CD14-positive monocyte (primary cell): ENCODE measurements at regions not wholly inside any gene's neighbourhood (a gene's known extent, or its start where the extent isn't known, plus 50 kb on each side); places are given as distances from the start of the nearest gene placed in this dataset.

Experiments used
- DNase-seq, 3 donors: peaks; one replicate each; pipeline ENCODE4 v3.0.0-alpha.2; 2011 to 2022
- H2AFZ ChIP-seq: 2 replicates; pipeline ENCODE4 v1.6.0; 2012; ENCODE audit warnings: mild to moderate bottlenecking, low read depth, low read length, inconsistent platforms; ENCODE audit not compliant: insufficient read depth, poor library complexity, severe bottlenecking
- H3K27ac ChIP-seq, 2 donors: 1 replicate in 1 of 2; 2 replicates in 1 of 2; pipeline ENCODE4 v1.5.1; 2012 to 2013; ENCODE audit warnings: low read length in 2 of 2, control low read depth in 1 of 2, inconsistent platforms in 1 of 2, low read depth in 1 of 2, mild to moderate bottlenecking in 1 of 2
- H3K27me3 ChIP-seq, 2 donors: one replicate each; pipeline versions ENCODE4 v1.6.0 to v1.6.1; 2011 to 2013; ENCODE audit warnings: low read length in 2 of 2; ENCODE audit not compliant: control insufficient read depth in 2 of 2, insufficient read depth in 2 of 2
- H3K36me3 ChIP-seq, 2 donors: replicated peaks in 1 of 2; 1 replicate in 1 of 2; 2 replicates in 1 of 2; pipeline versions ENCODE4 v1.5.1 to v1.6.1; 2012 to 2013; ENCODE audit warnings: low read length in 2 of 2, control low read depth in 1 of 2, inconsistent platforms in 1 of 2, mild to moderate bottlenecking in 1 of 2; ENCODE audit not compliant: insufficient read depth in 2 of 2, control insufficient read depth in 1 of 2
- H3K4me1 ChIP-seq, 2 donors: 1 replicate in 1 of 2; 2 replicates in 1 of 2; pipeline versions ENCODE4 v1.5.1 to v1.6.1; 2012 to 2013; ENCODE audit warnings: low read length in 2 of 2, control low read depth in 1 of 2, inconsistent platforms in 1 of 2, mild to moderate bottlenecking in 1 of 2, moderate library complexity in 1 of 2; ENCODE audit not compliant: insufficient read depth in 2 of 2, control insufficient read depth in 1 of 2
- H3K4me2 ChIP-seq: replicated peaks from 2 replicates; pipeline ENCODE3; 2012; ENCODE audit warnings: low read length, moderate library complexity, mild to moderate bottlenecking; ENCODE audit not compliant: poor library complexity, severe bottlenecking; ENCODE audit errors: extremely low read depth
- H3K4me3 ChIP-seq, 3 experiments: fragments of 200-600 bp in 1 of 3; sonication (generic) in 1 of 3; replicated peaks in 1 of 3; 1 replicate in 2 of 3; 2 replicates in 1 of 3; pipeline ENCODE4 v1.5.1; 2011 to 2013; ENCODE audit warnings: low read length in 3 of 3, mild to moderate bottlenecking in 3 of 3, control low read depth in 2 of 3, low read depth in 2 of 3, inconsistent platforms in 1 of 3, moderate library complexity in 1 of 3
- H3K79me2 ChIP-seq: 2 replicates; pipeline ENCODE4 v1.6.0; 2012; ENCODE audit warnings: mild to moderate bottlenecking, control low read depth, inconsistent platforms, low read length, moderate library complexity; ENCODE audit not compliant: insufficient read depth
- H3K9ac ChIP-seq: 2 replicates; pipeline ENCODE4 v1.6.0; 2017; ENCODE audit warnings: low read length, mild to moderate bottlenecking; ENCODE audit not compliant: insufficient read depth, poor library complexity, severe bottlenecking
- H3K9me3 ChIP-seq, 2 donors: replicated peaks in 1 of 2; 1 replicate in 1 of 2; 2 replicates in 1 of 2; pipeline versions ENCODE4 v1.5.1 to v1.6.1; 2012 to 2013; ENCODE audit warnings: low read length in 2 of 2, control low read depth in 1 of 2; ENCODE audit not compliant: control insufficient read depth in 1 of 2, insufficient read depth in 1 of 2
- H4K20me1 ChIP-seq: 2 replicates; pipeline ENCODE4 v1.6.0; 2012; ENCODE audit warnings: mild to moderate bottlenecking, low read length, control low read depth, moderate library complexity; ENCODE audit not compliant: insufficient read depth
- H3K27ac Mint-ChIP-seq, 7 donors: one replicate each; pipeline ENCODE4 v1.8.0; 2020; ENCODE audit warnings: mild to moderate bottlenecking in 7 of 7, mixed read lengths in 7 of 7, moderate library complexity in 6 of 7, inconsistent platforms in 2 of 7
- H3K27me3 Mint-ChIP-seq, 3 donors: one replicate each; pipeline ENCODE4 v1.8.0; 2021 to 2022; ENCODE audit warnings: low read depth in 3 of 3, mild to moderate bottlenecking in 3 of 3, mixed read lengths in 3 of 3, moderate library complexity in 3 of 3, inconsistent platforms in 1 of 3
- H3K36me3 Mint-ChIP-seq, 2 donors: one replicate each; pipeline ENCODE4 v1.8.0; 2020; ENCODE audit warnings: mixed read lengths in 2 of 2, inconsistent platforms in 1 of 2, mild to moderate bottlenecking in 1 of 2
- H3K4me1 Mint-ChIP-seq: one replicate; pipeline ENCODE4 v1.8.0; 2020; ENCODE audit warnings: mild to moderate bottlenecking, mixed read lengths
- H3K4me3 Mint-ChIP-seq, 2 donors: one replicate each; pipeline ENCODE4 v1.8.0; 2020; ENCODE audit warnings: mild to moderate bottlenecking in 2 of 2, mixed read lengths in 2 of 2, moderate library complexity in 1 of 2
- H3K9me3 Mint-ChIP-seq, 7 donors: one replicate each; pipeline ENCODE4 v1.8.0; 2020 to 2022; ENCODE audit warnings: mixed read lengths in 7 of 7, mild to moderate bottlenecking in 6 of 7, moderate library complexity in 6 of 7, inconsistent platforms in 2 of 7
- WGBS: methylation state at CpG from one replicate; pipeline ENCODE4 v1.1.5; 2013; ENCODE audit warnings: missing lambda C conversion rate; ENCODE audit not compliant: insufficient coverage; 5-methylcytosine and 5-hydroxymethylcytosine counted together
- intact Hi-C, 2 donors: fragments of 100-400 bp; cut with micrococcal nuclease; formaldehyde crosslinking; loops; one replicate each; pipeline versions ENCODE4 v1.15.0 to v1.15.1; 2023
- TF ChIP-seq, protein P1 (sequence below): fragments of 200-600 bp; IDR thresholded peaks from one replicate; pipeline ENCODE4 v1.8.0; 2022; ENCODE audit warnings: antibody characterized with exemption, mild to moderate bottlenecking

DNA sequence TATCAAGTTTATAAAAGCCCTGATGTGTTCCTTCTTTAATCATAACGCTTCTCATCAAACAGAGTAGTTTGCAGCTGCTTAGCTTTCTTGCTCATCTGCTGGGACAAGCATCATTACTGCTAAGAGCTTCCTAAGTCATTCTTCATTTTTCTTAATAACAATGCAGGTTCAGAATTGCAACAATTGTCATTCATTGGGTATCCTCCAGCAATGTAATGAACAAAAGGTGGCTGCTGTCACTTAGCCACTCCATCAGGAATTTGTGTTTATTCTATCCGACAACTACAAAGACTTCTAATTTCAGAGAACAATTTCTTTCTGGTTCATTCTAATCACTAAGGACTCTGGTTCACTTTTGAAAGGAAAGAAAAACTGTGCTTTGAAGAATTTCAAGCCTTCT lies 836.7 kb upstream of the CDH10 start:
- Mint-ChIP-seq H3K36me3 (no peaks in the 10 kb centered on the region), H3K27ac (no peak overlapping the region), H3K27me3 (no peaks in the 10 kb centered on the region), H3K4me3 (no peak overlapping the region), H3K4me1 (no peaks in the 10 kb centered on the region), H3K9me3 (peaks cover 0 to 6% (median 0%) of the 10 kb centered on the region in 7 donors)
- H3K79me2 ChIP-seq: no peaks in the 10 kb centered on the region
- H3K4me3 ChIP-seq: no peak overlapping the region
- H3K9me3 ChIP-seq: no peaks in the 10 kb centered on the region
- no peak overlapping the region for H3K4me2 ChIP-seq
- DNase-seq: no peak
- no peak overlapping the region for H2AFZ ChIP-seq
- intact Hi-C loops: no loop called here
- no peak overlapping the region for H3K9ac ChIP-seq
- H3K27ac ChIP-seq: no peak overlapping the region
- WGBS: 100% methylated on average over 1 of the region's 2 CpGs
- H3K4me1 ChIP-seq: no peaks in the 10 kb centered on the region
- H3K36me3 ChIP-seq: no peaks in the 10 kb centered on the region
- TF ChIP-seq, protein P1, sequence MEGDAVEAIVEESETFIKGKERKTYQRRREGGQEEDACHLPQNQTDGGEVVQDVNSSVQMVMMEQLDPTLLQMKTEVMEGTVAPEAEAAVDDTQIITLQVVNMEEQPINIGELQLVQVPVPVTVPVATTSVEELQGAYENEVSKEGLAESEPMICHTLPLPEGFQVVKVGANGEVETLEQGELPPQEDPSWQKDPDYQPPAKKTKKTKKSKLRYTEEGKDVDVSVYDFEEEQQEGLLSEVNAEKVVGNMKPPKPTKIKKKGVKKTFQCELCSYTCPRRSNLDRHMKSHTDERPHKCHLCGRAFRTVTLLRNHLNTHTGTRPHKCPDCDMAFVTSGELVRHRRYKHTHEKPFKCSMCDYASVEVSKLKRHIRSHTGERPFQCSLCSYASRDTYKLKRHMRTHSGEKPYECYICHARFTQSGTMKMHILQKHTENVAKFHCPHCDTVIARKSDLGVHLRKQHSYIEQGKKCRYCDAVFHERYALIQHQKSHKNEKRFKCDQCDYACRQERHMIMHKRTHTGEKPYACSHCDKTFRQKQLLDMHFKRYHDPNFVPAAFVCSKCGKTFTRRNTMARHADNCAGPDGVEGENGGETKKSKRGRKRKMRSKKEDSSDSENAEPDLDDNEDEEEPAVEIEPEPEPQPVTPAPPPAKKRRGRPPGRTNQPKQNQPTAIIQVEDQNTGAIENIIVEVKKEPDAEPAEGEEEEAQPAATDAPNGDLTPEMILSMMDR: no peak
- no peaks in the 10 kb centered on the region for H4K20me1 ChIP-seq
- no peaks in the 10 kb centered on the region for H3K27me3 ChIP-seq

DNA sequence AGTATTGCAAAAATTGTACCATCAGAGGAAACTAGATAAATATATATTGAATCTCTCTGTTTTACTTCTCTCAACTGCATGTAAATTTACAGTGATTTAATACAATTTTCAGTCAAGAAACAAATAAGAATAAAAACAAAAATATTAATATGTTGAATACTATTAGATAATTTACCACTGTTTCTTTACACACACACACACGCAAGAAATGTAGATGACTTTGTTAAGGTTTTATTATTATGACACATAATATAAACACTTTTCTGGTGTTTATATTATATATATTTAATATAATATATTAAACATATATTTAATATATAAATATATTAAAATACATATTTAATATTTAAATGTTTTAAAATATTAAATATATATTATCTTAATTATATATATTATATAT lies 814.3 kb upstream of the CDH10 start:
- no peaks in the 10 kb centered on the region for H3K4me1 ChIP-seq
- no peak overlapping the region for H3K4me2 ChIP-seq
- no peaks in the 10 kb centered on the region for H3K36me3 Mint-ChIP-seq
- H3K27me3 Mint-ChIP-seq: peaks cover 0 to 2% (median 1%) of the 10 kb centered on the region in 3 donors
- no peaks in the 10 kb centered on the region for H3K4me1 Mint-ChIP-seq
- DNase-seq: no peak
- H3K9me3 Mint-ChIP-seq: peaks cover 0 to 8% (median 3%) of the 10 kb centered on the region in 7 donors
- intact Hi-C loops: no loop called here
- no peaks in the 10 kb centered on the region for H3K79me2 ChIP-seq
- H4K20me1 ChIP-seq: no peaks in the 10 kb centered on the region
- no CpG with 5 or more reads among the region's 1 CpG for WGBS
- no peak overlapping the region for H3K9ac ChIP-seq
- H3K27ac ChIP-seq: no peak overlapping the region
- no peak overlapping the region for H3K27ac Mint-ChIP-seq
- no peaks in the 10 kb centered on the region for H3K36me3 ChIP-seq
- no peak overlapping the region for H2AFZ ChIP-seq
- no peaks in the 10 kb centered on the region for H3K27me3 ChIP-seq
- peaks cover 0 to 5% of the 10 kb centered on the region in 2 donors for H3K9me3 ChIP-seq
- no peak overlapping the region for H3K4me3 ChIP-seq
- H3K4me3 Mint-ChIP-seq: no peak overlapping the region
- TF ChIP-seq, protein P1: no peak
